K562 (cell line): ENCODE measurements at regions not wholly inside any gene's neighbourhood (a gene's known extent, or its start where the extent isn't known, plus 50 kb on each side); places are given as distances from the start of the nearest gene placed in this dataset.

Source experiments
- ZNF274 ChIP-seq: IDR thresholded peaks from 2 replicates; pipeline ENCODE4 v1.6.1; 2011; ENCODE audit warnings: low read depth, mild to moderate bottlenecking, low read length, moderate library complexity, borderline replicate concordance
- TF ChIP-seq, protein P1 (sequence below): sonication (generic); formaldehyde crosslinking; IDR thresholded peaks from 2 replicates; pipeline ENCODE4 v1.9.0; 2022; ENCODE audit warnings: mild to moderate bottlenecking, missing genetic modification reagents

DNA sequence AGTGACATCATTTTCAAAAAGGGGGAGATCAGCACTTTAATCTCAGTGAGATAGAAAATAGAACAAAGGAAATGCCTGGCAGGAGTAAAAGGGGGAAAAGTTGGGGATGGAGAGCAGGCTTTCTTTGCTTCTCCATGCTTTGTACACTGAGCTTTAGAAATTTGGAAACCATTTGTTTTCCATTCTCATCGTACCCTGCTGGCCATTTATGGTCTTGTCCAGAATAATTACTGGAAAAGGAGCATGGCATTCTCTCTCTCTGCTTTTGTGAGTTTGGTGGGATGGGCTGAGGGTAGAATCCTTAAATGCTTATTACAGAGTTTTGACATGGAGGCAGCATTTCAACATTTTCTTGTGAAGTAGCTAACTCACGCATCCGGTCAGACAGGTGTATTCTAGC lies 104.4 kb upstream of the FLRT2 start:
- no peak for TF ChIP-seq ZNF274
- TF ChIP-seq, protein P1, sequence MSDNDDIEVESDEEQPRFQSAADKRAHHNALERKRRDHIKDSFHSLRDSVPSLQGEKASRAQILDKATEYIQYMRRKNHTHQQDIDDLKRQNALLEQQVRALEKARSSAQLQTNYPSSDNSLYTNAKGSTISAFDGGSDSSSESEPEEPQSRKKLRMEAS (CRISPR knock-in tag): no peak
